NB4 (cell line): ENCODE measurements at regions not wholly inside any gene's neighbourhood (a gene's known extent, or its start where the extent isn't known, plus 50 kb on each side); places are given as distances from the start of the nearest gene placed in this dataset.

Source experiments
- POLR2A ChIP-seq: IDR thresholded peaks from 2 replicates; pipeline ENCODE4 v1.6.1; 2011; ENCODE audit warnings: mild to moderate bottlenecking; ENCODE audit not compliant: insufficient read length; ENCODE audit errors: extremely low read depth
- TF ChIP-seq, protein P1 (sequence below): IDR thresholded peaks from one replicate; pipeline ENCODE4 v1.5.1; 2012; ENCODE audit warnings: low read depth, low read length

DNA sequence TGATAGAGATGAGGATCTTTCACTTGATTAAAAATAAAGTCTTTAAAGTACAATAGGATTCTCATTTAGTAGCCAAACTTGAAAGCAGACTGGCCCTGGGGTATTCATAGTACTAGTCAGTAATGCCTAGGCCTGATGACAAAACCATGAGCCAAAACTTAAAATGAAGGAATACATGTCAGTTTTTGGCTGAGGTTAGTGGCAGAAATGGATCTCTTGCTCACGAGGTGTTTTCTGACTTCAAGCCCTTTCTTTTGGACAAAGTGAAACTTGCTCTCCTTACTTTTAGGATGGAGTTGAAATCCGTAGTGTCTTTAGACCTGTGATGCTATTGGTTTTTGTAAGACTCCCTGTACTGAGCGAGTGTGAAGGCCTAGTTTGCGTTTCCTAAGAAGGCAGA, 157.7 kb downstream of the CCNG2 start:
- TF ChIP-seq, protein P1, sequence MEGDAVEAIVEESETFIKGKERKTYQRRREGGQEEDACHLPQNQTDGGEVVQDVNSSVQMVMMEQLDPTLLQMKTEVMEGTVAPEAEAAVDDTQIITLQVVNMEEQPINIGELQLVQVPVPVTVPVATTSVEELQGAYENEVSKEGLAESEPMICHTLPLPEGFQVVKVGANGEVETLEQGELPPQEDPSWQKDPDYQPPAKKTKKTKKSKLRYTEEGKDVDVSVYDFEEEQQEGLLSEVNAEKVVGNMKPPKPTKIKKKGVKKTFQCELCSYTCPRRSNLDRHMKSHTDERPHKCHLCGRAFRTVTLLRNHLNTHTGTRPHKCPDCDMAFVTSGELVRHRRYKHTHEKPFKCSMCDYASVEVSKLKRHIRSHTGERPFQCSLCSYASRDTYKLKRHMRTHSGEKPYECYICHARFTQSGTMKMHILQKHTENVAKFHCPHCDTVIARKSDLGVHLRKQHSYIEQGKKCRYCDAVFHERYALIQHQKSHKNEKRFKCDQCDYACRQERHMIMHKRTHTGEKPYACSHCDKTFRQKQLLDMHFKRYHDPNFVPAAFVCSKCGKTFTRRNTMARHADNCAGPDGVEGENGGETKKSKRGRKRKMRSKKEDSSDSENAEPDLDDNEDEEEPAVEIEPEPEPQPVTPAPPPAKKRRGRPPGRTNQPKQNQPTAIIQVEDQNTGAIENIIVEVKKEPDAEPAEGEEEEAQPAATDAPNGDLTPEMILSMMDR = no peak
- TF ChIP-seq POLR2A = no peak
